H9 (cell line): ENCODE measurements at regions not wholly inside any gene's neighbourhood (a gene's known extent, or its start where the extent isn't known, plus 50 kb on each side); places are given as distances from the start of the nearest gene placed in this dataset.

Source experiments
- DNase-seq: peaks from one replicate; pipeline ENCODE4 v3.0.0-alpha.2; 2017
- H2AFZ ChIP-seq: one replicate; pipeline ENCODE4 v1.6.1; 2013; ENCODE audit warnings: mild to moderate bottlenecking, low read length, control low read depth, moderate library complexity
- H2AK5ac ChIP-seq: 2 replicates; pipeline ENCODE4 v1.6.1; 2013; ENCODE audit warnings: low read length, control low read depth, mixed read lengths; ENCODE audit not compliant: insufficient read length
- H2BK120ac ChIP-seq: one replicate; pipeline ENCODE4 v1.6.1; 2013; ENCODE audit warnings: low read depth, mild to moderate bottlenecking, low read length, control low read depth, inconsistent platforms; ENCODE audit not compliant: poor library complexity, severe bottlenecking
- H2BK12ac ChIP-seq: 2 replicates; pipeline ENCODE4 v1.6.1; 2013; ENCODE audit warnings: low read length, control low read depth, mixed read lengths, low read depth; ENCODE audit not compliant: insufficient read length
- H2BK15ac ChIP-seq: 2 replicates; pipeline ENCODE4 v1.6.1; 2013; ENCODE audit warnings: low read depth, low read length, control low read depth
- H2BK20ac ChIP-seq: one replicate; pipeline ENCODE4 v1.6.1; 2013; ENCODE audit warnings: low read depth, mild to moderate bottlenecking, low read length, control low read depth, inconsistent platforms; ENCODE audit not compliant: poor library complexity, severe bottlenecking
- H2BK5ac ChIP-seq: 2 replicates; pipeline ENCODE4 v1.6.1; 2013; ENCODE audit warnings: low read length, control low read depth, mixed read lengths; ENCODE audit not compliant: insufficient read length
- H3K14ac ChIP-seq: 2 replicates; pipeline ENCODE4 v1.6.1; 2013; ENCODE audit warnings: low read length, control low read depth; ENCODE audit not compliant: insufficient read depth
- H3K18ac ChIP-seq: 2 replicates; pipeline ENCODE4 v1.6.1; 2013; ENCODE audit warnings: low read depth, mild to moderate bottlenecking, mixed read lengths, low read length, control low read depth; ENCODE audit not compliant: insufficient read length
- H3K23ac ChIP-seq: 2 replicates; pipeline ENCODE4 v1.6.1; 2013; ENCODE audit warnings: low read length, control low read depth, mixed read lengths, low read depth; ENCODE audit not compliant: insufficient read length
- H3K23me2 ChIP-seq: 2 replicates; pipeline ENCODE4 v1.6.1; 2013; ENCODE audit warnings: low read depth, mild to moderate bottlenecking, mixed read lengths, low read length, control low read depth; ENCODE audit not compliant: insufficient read length, poor library complexity, severe bottlenecking
- H3K27ac ChIP-seq: 2 replicates; pipeline ENCODE4 v1.5.1; 2013; ENCODE audit warnings: low read length, control low read depth, mixed read lengths, low read depth; ENCODE audit not compliant: insufficient read length
- H3K27me3 ChIP-seq: 2 replicates; pipeline ENCODE4 v1.6.1; 2013; ENCODE audit warnings: low read length, control low read depth, inconsistent platforms; ENCODE audit not compliant: insufficient read depth
- H3K4ac ChIP-seq: 2 replicates; pipeline ENCODE4 v1.6.1; 2013; ENCODE audit warnings: low read depth, mild to moderate bottlenecking, control low read depth, inconsistent platforms, low read length, moderate library complexity
- H3K4me1 ChIP-seq: 2 replicates; pipeline ENCODE4 v1.6.1; 2013; ENCODE audit warnings: low read length, control low read depth, inconsistent platforms; ENCODE audit not compliant: insufficient read depth
- H3K4me2 ChIP-seq: 2 replicates; pipeline ENCODE4 v1.6.1; 2013; ENCODE audit warnings: low read length, control low read depth, mixed read lengths; ENCODE audit not compliant: insufficient read length, insufficient read depth
- H3K56ac ChIP-seq: 2 replicates; pipeline ENCODE4 v1.6.1; 2013; ENCODE audit warnings: low read depth, mild to moderate bottlenecking, mixed read lengths, low read length, control low read depth; ENCODE audit not compliant: insufficient read length
- H3K79me1 ChIP-seq: 2 replicates; pipeline ENCODE4 v1.6.1; 2013; ENCODE audit warnings: low read depth, mild to moderate bottlenecking, moderate library complexity, low read length, control low read depth, inconsistent platforms; ENCODE audit not compliant: insufficient read depth, poor library complexity, severe bottlenecking
- H3K79me2 ChIP-seq: 2 replicates; pipeline ENCODE4 v1.6.1; 2013; ENCODE audit warnings: low read length, control low read depth, inconsistent platforms; ENCODE audit not compliant: insufficient read depth
- H3K9ac ChIP-seq: 2 replicates; pipeline ENCODE4 v1.6.1; 2013; ENCODE audit warnings: low read length, control low read depth, mixed read lengths; ENCODE audit not compliant: insufficient read length; ENCODE audit errors: extremely low read depth
- H3K9me3 ChIP-seq: one replicate; pipeline ENCODE4 v1.6.1; 2013; ENCODE audit warnings: low read depth, low read length, inconsistent platforms; ENCODE audit not compliant: control insufficient read depth
- H3T11ph ChIP-seq: one replicate; pipeline ENCODE4 v1.6.1; 2013; ENCODE audit warnings: mild to moderate bottlenecking, low read length, control low read depth, inconsistent platforms
- H4K20me1 ChIP-seq: one replicate; pipeline ENCODE4 v1.6.1; 2013; ENCODE audit not compliant: control insufficient read depth, insufficient read length, insufficient read depth
- H4K5ac ChIP-seq: 2 replicates; pipeline ENCODE4 v1.6.1; 2013; ENCODE audit warnings: low read depth, mild to moderate bottlenecking, mixed read lengths, low read length, control low read depth; ENCODE audit not compliant: insufficient read length
- H4K8ac ChIP-seq: replicated peaks from 2 replicates; pipeline ENCODE4 v1.6.1; 2013; ENCODE audit warnings: low read length, control low read depth, mixed read lengths, low read depth; ENCODE audit not compliant: insufficient read length
- H4K91ac ChIP-seq: 2 replicates; pipeline ENCODE4 v1.6.1; 2013; ENCODE audit warnings: low read depth, mild to moderate bottlenecking, moderate library complexity, mixed read lengths, low read length, control low read depth; ENCODE audit not compliant: insufficient read length
- H3K27ac Mint-ChIP-seq, 3 experiments: 2 replicates in 2 of 3; 3 replicates in 1 of 3; pipeline ENCODE4 v1.8.0; 2020 to 2021; ENCODE audit warnings: mixed read lengths in 3 of 3, mild to moderate bottlenecking in 1 of 3, moderate library complexity in 1 of 3
- H3K27me3 Mint-ChIP-seq: 2 replicates; pipeline ENCODE4 v1.8.0; 2021; ENCODE audit warnings: low read depth, mild to moderate bottlenecking, moderate library complexity, mixed read lengths
- H3K36me3 Mint-ChIP-seq, 3 experiments: 2 replicates in 2 of 3; 3 replicates in 1 of 3; pipeline ENCODE4 v1.8.0; 2020 to 2021; ENCODE audit warnings: low read depth in 3 of 3, mixed read lengths in 3 of 3; ENCODE audit not compliant: insufficient read depth in 1 of 3
- H3K4me1 Mint-ChIP-seq, 2 experiments: 2 replicates each; pipeline ENCODE4 v1.8.0; 2020; ENCODE audit warnings: mixed read lengths in 2 of 2
- H3K4me3 Mint-ChIP-seq, 2 experiments: 2 replicates in 1 of 2; 3 replicates in 1 of 2; pipeline ENCODE4 v1.8.0; 2020 to 2021; ENCODE audit warnings: mild to moderate bottlenecking in 2 of 2, mixed read lengths in 2 of 2, moderate library complexity in 1 of 2
- H3K9me3 Mint-ChIP-seq, 2 experiments: 2 replicates in 1 of 2; 3 replicates in 1 of 2; pipeline ENCODE4 v1.8.0; 2020; ENCODE audit warnings: mild to moderate bottlenecking in 2 of 2, mixed read lengths in 2 of 2, moderate library complexity in 1 of 2
- TF ChIP-seq, protein P1 (sequence below): fragments of 200-600 bp; sonication (generic); conservative IDR thresholded peaks from 3 replicates; pipeline ENCODE4 v1.8.0; 2021; ENCODE audit warnings: antibody characterized with exemption, mild to moderate bottlenecking

DNA sequence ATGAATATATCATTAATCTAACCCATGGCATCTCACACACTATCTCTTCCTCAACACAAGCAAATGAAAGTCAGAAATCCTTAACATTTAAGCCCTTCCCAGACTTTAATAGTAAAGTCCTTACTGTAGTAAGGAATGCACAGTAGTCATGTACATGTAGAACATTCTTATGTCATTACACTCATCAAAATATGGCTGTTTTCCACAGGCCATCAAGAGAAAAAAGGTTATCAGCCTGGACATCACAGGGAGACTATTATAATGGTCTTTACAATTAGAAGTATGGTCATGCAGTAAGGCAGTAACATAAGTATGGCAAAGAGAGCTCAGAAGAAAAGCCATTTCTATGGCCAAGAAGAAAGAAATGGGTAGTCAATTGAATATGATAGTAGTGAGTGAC lies 121.2 kb downstream of the SLC6A15 start:
- Histone ChIP-seq H3K4me2 (no peak overlapping the region), H4K5ac (no peak overlapping the region), H3K23me2 (no peaks in the 10 kb centered on the region), H3K18ac (no peak overlapping the region), H3K79me2 (no peaks in the 10 kb centered on the region), H4K91ac (no peak overlapping the region), H4K20me1 (no peaks in the 10 kb centered on the region), H2BK5ac (no peak overlapping the region), H3K14ac (no peak overlapping the region), H3K4ac (no peak overlapping the region), H2BK15ac (no peak overlapping the region), H2AK5ac (no peak overlapping the region), H3K27ac (no peak overlapping the region), H3K9ac (no peak overlapping the region), H3T11ph (no peak overlapping the region), H3K79me1 (no peaks in the 10 kb centered on the region), H3K27me3 (no peaks in the 10 kb centered on the region), H3K56ac (no peak overlapping the region), H2BK20ac (no peak overlapping the region), H3K4me1 (no peaks in the 10 kb centered on the region), H2AFZ (no peak overlapping the region), H2BK120ac (no peak overlapping the region), H3K9me3 (no peaks in the 10 kb centered on the region), H2BK12ac (no peak overlapping the region), H3K23ac (no peak overlapping the region), H4K8ac (no peak overlapping the region)
- Mint-ChIP-seq H3K4me3 (no peak overlapping the region), H3K36me3 (no peaks in the 10 kb centered on the region), H3K9me3 (peaks cover 0 to 2% of the 10 kb centered on the region in 2 experiments; a peak in 1 of 5 replicates), H3K27ac (no peak overlapping the region), H3K4me1 (peaks cover 0 to 4% of the 10 kb centered on the region in 2 experiments; a peak in 1 of 4 replicates), H3K27me3 (peaks cover 27% of the 10 kb centered on the region)
- TF ChIP-seq, protein P1, sequence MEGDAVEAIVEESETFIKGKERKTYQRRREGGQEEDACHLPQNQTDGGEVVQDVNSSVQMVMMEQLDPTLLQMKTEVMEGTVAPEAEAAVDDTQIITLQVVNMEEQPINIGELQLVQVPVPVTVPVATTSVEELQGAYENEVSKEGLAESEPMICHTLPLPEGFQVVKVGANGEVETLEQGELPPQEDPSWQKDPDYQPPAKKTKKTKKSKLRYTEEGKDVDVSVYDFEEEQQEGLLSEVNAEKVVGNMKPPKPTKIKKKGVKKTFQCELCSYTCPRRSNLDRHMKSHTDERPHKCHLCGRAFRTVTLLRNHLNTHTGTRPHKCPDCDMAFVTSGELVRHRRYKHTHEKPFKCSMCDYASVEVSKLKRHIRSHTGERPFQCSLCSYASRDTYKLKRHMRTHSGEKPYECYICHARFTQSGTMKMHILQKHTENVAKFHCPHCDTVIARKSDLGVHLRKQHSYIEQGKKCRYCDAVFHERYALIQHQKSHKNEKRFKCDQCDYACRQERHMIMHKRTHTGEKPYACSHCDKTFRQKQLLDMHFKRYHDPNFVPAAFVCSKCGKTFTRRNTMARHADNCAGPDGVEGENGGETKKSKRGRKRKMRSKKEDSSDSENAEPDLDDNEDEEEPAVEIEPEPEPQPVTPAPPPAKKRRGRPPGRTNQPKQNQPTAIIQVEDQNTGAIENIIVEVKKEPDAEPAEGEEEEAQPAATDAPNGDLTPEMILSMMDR = no peak
- DNase-seq = no peak
